BLaER1 treated with 17β-estradiol and CSF1 and Interleukin-3, amounts not matched to agents 10 nM and 100 nM (cell line): ENCODE measurements at regions not wholly inside any gene's neighbourhood (a gene's known extent, or its start where the extent isn't known, plus 50 kb on each side); places are given as distances from the start of the nearest gene placed in this dataset.
A peak's percentile ranks its signal among the peaks of the same experiment; 100 is the strongest.

ENCODE experiments used
- H3K27ac ChIP-seq, 11 experiments: shearing (Covaris generic); formaldehyde crosslinking; 2 replicates each; pipeline ENCODE4 v1.8.1; 2022
- H3K27me3 ChIP-seq, 11 experiments: shearing (Covaris generic); formaldehyde crosslinking; 2 replicates each; pipeline ENCODE4 v1.8.1; 2022
- H3K36me3 ChIP-seq, 11 experiments: shearing (Covaris generic); formaldehyde crosslinking; 2 replicates each; pipeline ENCODE4 v1.8.1; 2022
- H3K4me1 ChIP-seq, 10 experiments: shearing (Covaris generic); formaldehyde crosslinking; 2 replicates each; pipeline ENCODE4 v1.8.1; 2022
- H3K4me2 ChIP-seq, 11 experiments: shearing (Covaris generic); formaldehyde crosslinking; 2 replicates each; pipeline ENCODE4 v1.8.1; 2022
- H3K4me3 ChIP-seq, 10 experiments: shearing (Covaris generic); formaldehyde crosslinking; 2 replicates each; pipeline ENCODE4 v1.8.1; 2022
- H3K9ac ChIP-seq, 11 experiments: shearing (Covaris generic); formaldehyde crosslinking; 2 replicates each; pipeline ENCODE4 v1.8.1; 2022
- H3K9me3 ChIP-seq, 11 experiments: shearing (Covaris generic); formaldehyde crosslinking; replicated peaks in 1 of 11; 2 replicates each; pipeline ENCODE4 v1.8.1; 2022
- H4K20me1 ChIP-seq, 11 experiments: shearing (Covaris generic); formaldehyde crosslinking; 2 replicates each; pipeline ENCODE4 v1.8.1; 2022
- Cebpa-rat ChIP-seq, 11 experiments: shearing (Covaris generic); IDR thresholded peaks; 2 replicates each; pipeline ENCODE4 v1.8.1; 2022

GRCh38 chr19:31595521-31595920 lies 246.3 kb upstream of the TSHZ3 start:
- peaks cover 0 to 17% (median 0%) of the 10 kb centered on the region in 10 experiments; a peak in 3 of 20 replicates for H3K4me1 ChIP-seq
- TF ChIP-seq Cebpa-rat (IDR thresholded peaks at IDR 0.05): no peak
- H3K9ac ChIP-seq: no peak overlapping the region
- H3K4me3 ChIP-seq: no peak overlapping the region
- no peaks in the 10 kb centered on the region for H3K9me3 ChIP-seq
- no peak overlapping the region for H3K27ac ChIP-seq
- H3K4me2 ChIP-seq: peak overlapping the region in 2 of 11 experiments; percentile 22 to 43; a peak in 5 of 22 replicates
- H3K27me3 ChIP-seq: no peaks in the 10 kb centered on the region
- no peaks in the 10 kb centered on the region for H3K36me3 ChIP-seq
- H4K20me1 ChIP-seq: no peaks in the 10 kb centered on the region

GRCh38 chr19:31596751-31597150 lies 247.5 kb upstream of the TSHZ3 start:
- TF ChIP-seq Cebpa-rat (IDR thresholded peaks at IDR 0.05): no peak
- no peaks in the 10 kb centered on the region for H3K9me3 ChIP-seq

GRCh38 chr19:31597616-31598015 lies 248.4 kb upstream of the TSHZ3 start:
- Histone ChIP-seq H3K27me3 (no peaks in the 10 kb centered on the region), H3K9ac (no peak overlapping the region), H4K20me1 (no peaks in the 10 kb centered on the region), H3K4me1 (peaks cover 0 to 17% (median 0%) of the 10 kb centered on the region in 10 experiments; a peak in 3 of 20 replicates), H3K4me3 (no peak overlapping the region), H3K36me3 (no peaks in the 10 kb centered on the region), H3K27ac (no peak overlapping the region), H3K9me3 (no peaks in the 10 kb centered on the region), H3K4me2 (no peak overlapping the region)
- TF ChIP-seq Cebpa-rat (IDR thresholded peaks at IDR 0.05): no peak

More at GRCh38 chr19:31596751-31597150, 247.5 kb upstream of the TSHZ3 start:
- Histone ChIP-seq H3K36me3 (no peaks in the 10 kb centered on the region), H3K9ac (no peak overlapping the region), H4K20me1 (no peaks in the 10 kb centered on the region), H3K27me3 (no peaks in the 10 kb centered on the region), H3K4me1 (peaks cover 0 to 17% (median 0%) of the 10 kb centered on the region in 10 experiments; a peak in 3 of 20 replicates), H3K4me3 (no peak overlapping the region), H3K27ac (no peak overlapping the region), H3K4me2 (peak overlapping the region in 1 of 11 experiments; percentile 43; a peak in 1 of 22 replicates)

GRCh38 chr19:31598730-31599238 lies 249.5 kb upstream of the TSHZ3 start:
- TF ChIP-seq Cebpa-rat (IDR thresholded peaks at IDR 0.05): no peak
- no peaks in the 10 kb centered on the region for H4K20me1 ChIP-seq
- no peaks in the 10 kb centered on the region for H3K27me3 ChIP-seq
- H3K27ac ChIP-seq: no peak overlapping the region
- no peak overlapping the region for H3K4me2 ChIP-seq
- no peaks in the 10 kb centered on the region for H3K9me3 ChIP-seq
- peaks cover 0 to 17% (median 0%) of the 10 kb centered on the region in 10 experiments; a peak in 3 of 20 replicates for H3K4me1 ChIP-seq
- no peaks in the 10 kb centered on the region for H3K36me3 ChIP-seq
- H3K4me3 ChIP-seq: no peak overlapping the region
- no peak overlapping the region for H3K9ac ChIP-seq

GRCh38 chr19:31600731-31601295 lies 251.6 kb upstream of the TSHZ3 start:
- Histone ChIP-seq H3K9me3 (no peaks in the 10 kb centered on the region), H3K4me1 (peaks cover 0 to 9% (median 0%) of the 10 kb centered on the region in 10 experiments; a peak in 3 of 20 replicates), H3K4me2 (no peak overlapping the region), H3K27me3 (no peaks in the 10 kb centered on the region), H3K27ac (no peak overlapping the region), H3K9ac (no peak overlapping the region), H4K20me1 (no peaks in the 10 kb centered on the region), H3K36me3 (no peaks in the 10 kb centered on the region), H3K4me3 (no peak overlapping the region)
- no peak for TF ChIP-seq Cebpa-rat (IDR thresholded peaks at IDR 0.05)

- Histone ChIP-seq H3K27me3 (no peaks in the 10 kb centered on the region), H3K4me1 (no peaks in the 10 kb centered on the region), H3K36me3 (no peaks in the 10 kb centered on the region), H3K4me3 (no peak overlapping the region), H4K20me1 (no peaks in the 10 kb centered on the region), H3K4me2 (no peak overlapping the region), H3K9ac (no peak overlapping the region), H3K27ac (no peak overlapping the region), H3K9me3 (no peaks in the 10 kb centered on the region)
- no peak for TF ChIP-seq Cebpa-rat (IDR thresholded peaks at IDR 0.05)
Measured at GRCh38 chr19:31601855-31602254, 252.6 kb upstream of the TSHZ3 start.

GRCh38 chr19:31602548-31602947 lies 253.3 kb upstream of the TSHZ3 start:
- Histone ChIP-seq H4K20me1 (no peaks in the 10 kb centered on the region), H3K4me1 (no peaks in the 10 kb centered on the region), H3K36me3 (no peaks in the 10 kb centered on the region), H3K4me3 (no peak overlapping the region), H3K27me3 (no peaks in the 10 kb centered on the region), H3K4me2 (no peak overlapping the region), H3K27ac (no peak overlapping the region), H3K9me3 (no peaks in the 10 kb centered on the region), H3K9ac (no peak overlapping the region)
- TF ChIP-seq Cebpa-rat (IDR thresholded peaks at IDR 0.05): no peak

- H3K9me3 ChIP-seq: no peaks in the 10 kb centered on the region
- no peak for TF ChIP-seq Cebpa-rat (IDR thresholded peaks at IDR 0.05)
- no peaks in the 10 kb centered on the region for H3K27me3 ChIP-seq
- H3K27ac ChIP-seq: no peak overlapping the region
- no peak overlapping the region for H3K4me3 ChIP-seq
- H3K4me1 ChIP-seq: no peaks in the 10 kb centered on the region
- H4K20me1 ChIP-seq: no peaks in the 10 kb centered on the region
- H3K36me3 ChIP-seq: no peaks in the 10 kb centered on the region
- H3K9ac ChIP-seq: no peak overlapping the region
- H3K4me2 ChIP-seq: no peak overlapping the region
Measured at GRCh38 chr19:31604493-31605040, 255.3 kb upstream of the TSHZ3 start.

- no peak for TF ChIP-seq Cebpa-rat (IDR thresholded peaks at IDR 0.05)
- Histone ChIP-seq H3K4me2 (no peak overlapping the region), H4K20me1 (no peaks in the 10 kb centered on the region), H3K9ac (no peak overlapping the region), H3K27ac (no peak overlapping the region), H3K36me3 (no peaks in the 10 kb centered on the region), H3K4me3 (no peak overlapping the region), H3K4me1 (no peaks in the 10 kb centered on the region), H3K9me3 (no peaks in the 10 kb centered on the region), H3K27me3 (no peaks in the 10 kb centered on the region)
Measured at GRCh38 chr19:31610018-31610417, 260.8 kb upstream of the TSHZ3 start.
